Fibroblast of pulmonary artery (primary cell): ENCODE measurements at regions not wholly inside any gene's neighbourhood (a gene's known extent, or its start where the extent isn't known, plus 50 kb on each side); places are given as distances from the start of the nearest gene placed in this dataset.

Experiments used
- DNase-seq: peaks from one replicate; pipeline ENCODE4 v3.0.0-alpha.2; 2010; ENCODE audit warnings: low read depth
- H3K4me3 ChIP-seq: replicated peaks from 2 replicates; pipeline ENCODE4 v1.5.1; 2011; ENCODE audit warnings: low read depth, mild to moderate bottlenecking, control low read depth, low read length, moderate library complexity
- TF ChIP-seq, protein P1 (sequence below): IDR thresholded peaks from 2 replicates; pipeline ENCODE4 v1.5.1; 2011; ENCODE audit warnings: mild to moderate bottlenecking, control low read depth, low read length, inconsistent platforms; ENCODE audit errors: missing control alignments

DNA sequence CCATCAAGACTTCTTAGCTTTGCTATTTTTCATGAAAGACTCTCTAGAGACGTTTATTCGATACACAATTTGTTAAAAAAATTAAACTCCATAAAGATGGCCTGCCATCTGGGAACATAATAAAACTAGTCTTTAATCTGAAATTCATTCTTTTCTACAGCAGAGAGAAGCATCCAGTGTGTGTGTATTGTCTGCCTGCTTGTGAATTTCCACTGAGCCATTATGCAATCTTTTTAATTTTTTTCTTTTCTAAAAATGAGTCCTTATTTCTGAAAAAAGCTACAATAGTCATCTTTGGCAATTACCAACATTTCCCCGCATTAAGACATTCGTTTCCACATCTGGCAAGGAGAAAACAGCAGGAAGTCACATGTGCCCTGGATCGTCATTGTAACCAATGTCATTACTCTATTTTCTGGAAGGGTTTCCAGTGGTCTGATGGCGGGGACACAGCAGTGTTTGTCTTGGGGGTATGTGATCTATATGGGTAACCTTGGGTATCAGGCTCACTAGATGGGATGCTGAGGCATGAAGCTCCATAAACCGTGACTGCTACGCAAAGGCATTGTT lies 263.1 kb downstream of the MSX2 start:
- TF ChIP-seq, protein P1, sequence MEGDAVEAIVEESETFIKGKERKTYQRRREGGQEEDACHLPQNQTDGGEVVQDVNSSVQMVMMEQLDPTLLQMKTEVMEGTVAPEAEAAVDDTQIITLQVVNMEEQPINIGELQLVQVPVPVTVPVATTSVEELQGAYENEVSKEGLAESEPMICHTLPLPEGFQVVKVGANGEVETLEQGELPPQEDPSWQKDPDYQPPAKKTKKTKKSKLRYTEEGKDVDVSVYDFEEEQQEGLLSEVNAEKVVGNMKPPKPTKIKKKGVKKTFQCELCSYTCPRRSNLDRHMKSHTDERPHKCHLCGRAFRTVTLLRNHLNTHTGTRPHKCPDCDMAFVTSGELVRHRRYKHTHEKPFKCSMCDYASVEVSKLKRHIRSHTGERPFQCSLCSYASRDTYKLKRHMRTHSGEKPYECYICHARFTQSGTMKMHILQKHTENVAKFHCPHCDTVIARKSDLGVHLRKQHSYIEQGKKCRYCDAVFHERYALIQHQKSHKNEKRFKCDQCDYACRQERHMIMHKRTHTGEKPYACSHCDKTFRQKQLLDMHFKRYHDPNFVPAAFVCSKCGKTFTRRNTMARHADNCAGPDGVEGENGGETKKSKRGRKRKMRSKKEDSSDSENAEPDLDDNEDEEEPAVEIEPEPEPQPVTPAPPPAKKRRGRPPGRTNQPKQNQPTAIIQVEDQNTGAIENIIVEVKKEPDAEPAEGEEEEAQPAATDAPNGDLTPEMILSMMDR, result no peak
- no peak overlapping the region for H3K4me3 ChIP-seq

DNA sequence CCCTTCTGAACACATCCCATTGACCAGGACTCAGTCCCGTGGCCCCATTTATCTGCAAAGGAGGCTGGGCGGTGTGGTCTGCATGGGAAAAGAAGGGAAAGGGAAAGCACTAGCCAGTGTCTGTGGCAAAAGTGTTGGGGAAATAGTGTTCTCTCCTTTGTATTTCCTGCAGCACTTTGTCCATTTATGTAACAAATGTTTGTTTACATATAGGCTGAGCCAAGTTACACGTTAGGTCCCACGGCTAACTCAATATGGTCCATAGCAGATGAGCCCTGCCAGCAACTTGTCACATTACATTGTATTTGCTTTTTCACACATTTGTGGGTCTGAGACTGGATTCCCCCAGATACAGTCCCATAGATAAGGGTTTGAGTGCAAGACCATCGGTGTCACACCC lies 260.5 kb downstream of the MSX2 start:
- DNase-seq, result no peak
- TF ChIP-seq, protein P1, result no peak
- H3K4me3 ChIP-seq, result no peak overlapping the region

More for the DNA sequence above, 263.1 kb downstream of the MSX2 start:
- DNase-seq, result no peak

DNA sequence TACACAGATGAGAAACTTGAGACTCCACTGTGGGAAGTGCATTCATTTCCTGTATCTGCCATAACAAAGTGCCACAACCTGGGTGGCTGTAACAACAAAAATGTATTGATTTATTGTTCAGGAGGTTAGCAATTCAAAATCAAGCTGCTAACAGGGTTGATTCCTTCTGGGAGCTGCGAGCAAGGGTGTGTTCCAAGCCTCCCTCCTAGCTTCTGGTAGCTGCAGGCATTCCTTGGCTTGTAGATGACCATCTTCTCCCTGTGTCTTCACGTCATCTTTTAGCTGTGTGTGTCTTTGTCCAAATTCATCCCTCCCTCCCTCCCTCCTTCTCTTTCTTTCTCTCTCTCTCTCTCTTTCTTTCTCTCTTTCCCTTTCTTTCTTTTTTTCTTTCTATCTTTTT lies 258.1 kb downstream of the MSX2 start:
- H3K4me3 ChIP-seq, result no peak overlapping the region
- DNase-seq, result no peak
- TF ChIP-seq, protein P1, result no peak

DNA sequence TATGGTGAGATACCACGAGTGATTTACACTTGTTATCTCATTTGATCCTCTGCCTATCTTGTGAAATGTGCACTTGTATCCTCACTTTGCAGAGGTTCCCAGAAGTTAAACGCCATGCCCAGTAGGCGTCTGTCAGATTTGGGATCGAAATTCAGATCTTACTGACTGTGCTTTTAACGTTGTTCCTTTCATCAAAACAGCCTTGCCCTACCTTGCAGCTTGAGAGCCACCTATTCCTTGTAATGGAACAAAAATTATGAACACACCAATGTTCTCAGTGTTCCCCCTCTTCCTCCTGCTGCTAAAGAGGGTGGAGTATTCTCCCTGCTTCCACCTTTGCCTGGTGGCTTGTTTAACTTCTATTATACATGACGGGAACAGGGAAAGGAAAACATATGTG lies 257.0 kb downstream of the MSX2 start:
- DNase-seq, result no peak
- H3K4me3 ChIP-seq, result no peak overlapping the region
- TF ChIP-seq, protein P1, result no peak

DNA sequence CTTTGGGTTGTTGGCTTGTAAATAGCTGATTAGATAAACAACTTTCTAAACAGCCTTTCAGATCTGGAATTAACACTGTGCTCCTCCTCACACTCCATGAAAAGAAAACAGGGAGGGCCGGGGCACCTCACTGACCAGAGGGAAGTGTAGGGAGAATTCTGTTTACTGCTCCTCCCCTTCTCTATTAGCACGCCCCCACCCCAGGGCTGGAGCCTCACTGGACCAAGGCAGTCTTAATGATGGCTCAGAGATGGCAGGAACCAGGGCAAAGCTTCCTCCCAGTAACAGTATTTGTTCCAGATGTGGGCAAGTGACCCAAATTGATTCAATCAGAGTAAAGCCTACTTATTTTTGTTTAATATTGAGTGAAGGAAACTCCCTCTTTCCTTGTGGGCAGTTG lies 256.6 kb downstream of the MSX2 start:
- no peak for DNase-seq
- no peak overlapping the region for H3K4me3 ChIP-seq
- TF ChIP-seq, protein P1, result no peak

DNA sequence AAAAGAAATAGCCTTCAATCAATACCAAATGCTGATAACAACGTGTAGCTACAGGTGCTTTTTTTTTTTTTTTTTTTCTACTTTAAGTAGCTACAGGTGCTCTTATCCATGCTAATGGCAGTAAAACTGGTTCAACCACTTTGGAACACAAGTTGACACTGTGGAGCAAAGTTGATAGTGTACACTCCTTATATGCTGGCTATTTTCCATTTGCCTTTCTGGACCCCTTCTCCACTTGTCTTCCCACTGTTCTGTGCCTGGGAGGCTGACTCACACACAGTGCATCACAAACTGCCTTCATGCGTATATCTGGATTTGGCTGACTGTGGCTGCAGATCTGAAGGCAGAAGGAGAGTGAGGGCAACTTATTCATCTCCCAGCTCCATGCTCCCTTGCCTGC lies 247.9 kb downstream of the MSX2 start:
- TF ChIP-seq, protein P1, result no peak
- DNase-seq, result no peak
- no peak overlapping the region for H3K4me3 ChIP-seq

DNA sequence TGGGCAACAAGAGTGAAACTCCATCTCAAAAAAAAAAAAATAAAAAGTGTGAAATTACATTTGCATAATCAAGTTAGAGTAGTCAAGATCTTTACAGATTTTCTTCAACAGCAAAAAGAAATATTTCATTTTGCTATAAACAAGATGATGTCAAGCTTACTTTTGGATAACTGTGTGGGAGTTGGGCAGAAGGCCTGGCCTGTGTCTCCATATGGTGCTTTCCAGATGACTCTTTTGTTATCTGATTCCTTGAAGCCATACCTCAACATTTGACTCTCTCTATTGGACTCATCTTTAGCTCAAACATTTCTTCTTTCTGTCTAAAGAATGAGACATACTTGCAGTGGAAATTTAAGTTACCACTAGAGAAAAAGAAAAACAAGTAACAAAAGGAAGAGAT lies 246.8 kb downstream of the MSX2 start:
- no peak overlapping the region for H3K4me3 ChIP-seq
- DNase-seq, result no peak
- TF ChIP-seq, protein P1, result no peak
